ENCODE measurements at regions not wholly inside any gene's neighbourhood (a gene's known extent, or its start where the extent isn't known, plus 50 kb on each side); places are given as distances from the start of the nearest gene placed in this dataset.
"Not testable (repeated sequence)": the region's sequence is repeated elsewhere in the genome, so short reads cannot be mapped to it uniquely, and the experiment has no call there.

DNA sequence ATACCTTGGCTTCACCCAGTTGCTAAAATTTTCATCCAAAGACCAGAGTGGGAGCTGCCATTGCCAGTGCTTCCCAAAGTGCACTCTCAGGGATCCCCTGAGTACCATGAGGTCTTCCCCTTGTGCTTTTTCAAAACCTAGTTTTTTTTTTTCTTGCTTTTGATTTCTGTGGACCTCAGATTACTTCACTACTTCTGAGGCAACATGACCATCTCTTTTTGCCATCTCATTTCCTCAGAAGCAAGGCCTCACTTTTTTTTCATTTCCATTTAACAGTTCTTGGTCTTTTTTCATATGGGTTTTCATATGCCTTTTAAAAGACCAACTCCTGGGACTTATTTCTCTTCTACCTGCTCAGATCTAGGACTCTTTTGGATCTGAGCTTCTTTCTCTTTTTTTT is 64.1 kb upstream of the MMS22L start:
- Histone ChIP-seq H3K4me3 (ENCODE audit: low read length in 2 of 2) (no peak overlapping the region), H3K9ac (ENCODE audit: low read depth in 1 of 2, low read length in 2 of 2) (no peak overlapping the region), H3K27ac (ENCODE audit: low read depth in 2 of 2, low read length in 2 of 2) (no peak overlapping the region), H3K4me1 (ENCODE audit: control insufficient read depth in 2 of 2, insufficient read depth in 2 of 2, low read length in 2 of 2) (no peaks in the 10 kb centered on the region), H3K27me3 (ENCODE audit: control insufficient read depth in 2 of 2, insufficient read depth in 2 of 2, low read length in 2 of 2) (no peaks in the 10 kb centered on the region), H3K36me3 (ENCODE audit: control insufficient read depth in 2 of 2, insufficient read depth in 2 of 2, low read length in 2 of 2) (no peaks in the 10 kb centered on the region), H3K9me3 (ENCODE audit: control insufficient read depth in 2 of 2, low read length in 2 of 2) (no peaks in the 10 kb centered on the region)

DNA sequence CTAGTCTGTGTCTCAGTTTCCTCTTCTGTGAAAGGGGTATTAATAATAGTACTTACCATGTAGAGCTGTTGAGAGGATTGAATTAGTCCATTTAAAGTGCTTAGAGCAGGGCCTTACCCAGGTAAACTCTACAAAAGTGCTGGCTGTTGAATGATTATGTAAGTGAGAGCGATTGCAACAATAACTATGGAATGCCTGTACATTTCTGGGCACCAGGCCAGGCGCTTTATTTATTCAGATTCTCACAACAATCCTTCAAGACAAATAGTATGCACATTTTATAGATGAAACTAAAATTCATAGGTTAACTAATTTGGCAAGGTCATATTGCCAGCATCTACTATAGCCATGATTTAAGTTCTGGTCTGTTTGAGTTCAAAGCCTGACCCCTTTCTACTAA is 78.3 kb upstream of the MMS22L start:
- H3K4me1 ChIP-seq (ENCODE audit: control insufficient read depth in 2 of 2, insufficient read depth in 2 of 2, low read length in 2 of 2): no peaks in the 10 kb centered on the region
- H3K9ac ChIP-seq (ENCODE audit: low read depth in 1 of 2, low read length in 2 of 2): no peak overlapping the region
- no peak overlapping the region for H3K4me3 ChIP-seq (ENCODE audit: low read length in 2 of 2)

DNA sequence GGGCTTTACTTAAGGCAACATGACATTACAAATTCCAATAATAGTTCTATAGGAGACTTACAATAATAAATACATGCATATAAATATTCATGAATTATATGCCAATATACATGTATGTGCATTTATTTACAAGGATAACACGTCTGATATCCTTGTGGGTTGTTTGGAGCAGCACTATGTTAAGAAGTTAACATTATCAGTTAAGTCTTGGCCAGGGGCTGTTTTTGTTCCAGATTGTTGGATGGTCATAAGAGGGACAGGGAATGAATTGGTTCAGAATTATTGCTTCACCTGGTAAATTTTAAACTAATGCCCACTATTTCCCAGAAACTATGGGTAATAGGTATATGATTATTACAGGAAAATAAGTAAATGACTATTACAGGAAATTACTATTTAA is 81.3 kb upstream of the MMS22L start:
- Histone ChIP-seq H3K9ac (ENCODE audit: low read depth in 1 of 2, low read length in 2 of 2) (no peak overlapping the region), H3K27ac (ENCODE audit: low read depth in 2 of 2, low read length in 2 of 2) (no peak overlapping the region), H3K9me3 (ENCODE audit: control insufficient read depth in 2 of 2, low read length in 2 of 2) (no peaks in the 10 kb centered on the region), H3K4me3 (ENCODE audit: low read length in 2 of 2) (no peak overlapping the region), H3K36me3 (ENCODE audit: control insufficient read depth in 2 of 2, insufficient read depth in 2 of 2, low read length in 2 of 2) (no peaks in the 10 kb centered on the region), H3K27me3 (ENCODE audit: control insufficient read depth in 2 of 2, insufficient read depth in 2 of 2, low read length in 2 of 2) (no peaks in the 10 kb centered on the region), H3K4me1 (ENCODE audit: control insufficient read depth in 2 of 2, insufficient read depth in 2 of 2, low read length in 2 of 2) (no peaks in the 10 kb centered on the region)

More for the DNA sequence above, 78.3 kb upstream of the MMS22L start:
- H3K36me3 ChIP-seq (ENCODE audit: control insufficient read depth in 2 of 2, insufficient read depth in 2 of 2, low read length in 2 of 2): no peaks in the 10 kb centered on the region
- no peak overlapping the region for H3K27ac ChIP-seq (ENCODE audit: low read depth in 2 of 2, low read length in 2 of 2)
- H3K9me3 ChIP-seq (ENCODE audit: control insufficient read depth in 2 of 2, low read length in 2 of 2): no peaks in the 10 kb centered on the region
- H3K27me3 ChIP-seq (ENCODE audit: control insufficient read depth in 2 of 2, insufficient read depth in 2 of 2, low read length in 2 of 2): no peaks in the 10 kb centered on the region

DNA sequence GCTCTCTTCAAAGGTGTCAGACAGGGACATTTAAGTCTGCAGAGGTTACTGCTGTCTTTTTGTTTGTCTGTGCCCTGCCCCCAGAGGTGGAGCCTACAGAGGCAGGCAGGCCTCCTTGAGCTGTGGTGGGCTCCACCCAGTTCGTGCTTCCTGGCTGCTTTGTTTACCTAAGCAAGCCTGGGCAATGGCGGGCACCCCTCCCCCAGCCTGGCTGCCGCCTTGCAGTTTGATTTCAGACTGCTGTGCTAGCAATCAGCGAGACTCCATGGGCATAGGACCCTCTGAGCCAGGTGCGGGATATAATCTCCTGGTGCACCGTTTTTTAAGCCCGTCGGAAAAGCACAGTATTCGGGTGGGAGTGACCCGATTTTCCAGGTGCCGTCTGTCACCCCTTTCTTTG is 99.1 kb upstream of the MMS22L start:
- H3K9ac ChIP-seq (ENCODE audit: low read depth in 1 of 2, low read length in 2 of 2); H3K9me3 ChIP-seq (ENCODE audit: control insufficient read depth in 2 of 2, low read length in 2 of 2); H3K4me1 ChIP-seq (ENCODE audit: control insufficient read depth in 2 of 2, insufficient read depth in 2 of 2, low read length in 2 of 2); H3K27ac ChIP-seq (ENCODE audit: low read depth in 2 of 2, low read length in 2 of 2); H3K27me3 ChIP-seq (ENCODE audit: control insufficient read depth in 2 of 2, insufficient read depth in 2 of 2, low read length in 2 of 2); H3K4me3 ChIP-seq (ENCODE audit: low read length in 2 of 2); H3K36me3 ChIP-seq (ENCODE audit: control insufficient read depth in 2 of 2, insufficient read depth in 2 of 2, low read length in 2 of 2): not testable (repeated sequence)

DNA sequence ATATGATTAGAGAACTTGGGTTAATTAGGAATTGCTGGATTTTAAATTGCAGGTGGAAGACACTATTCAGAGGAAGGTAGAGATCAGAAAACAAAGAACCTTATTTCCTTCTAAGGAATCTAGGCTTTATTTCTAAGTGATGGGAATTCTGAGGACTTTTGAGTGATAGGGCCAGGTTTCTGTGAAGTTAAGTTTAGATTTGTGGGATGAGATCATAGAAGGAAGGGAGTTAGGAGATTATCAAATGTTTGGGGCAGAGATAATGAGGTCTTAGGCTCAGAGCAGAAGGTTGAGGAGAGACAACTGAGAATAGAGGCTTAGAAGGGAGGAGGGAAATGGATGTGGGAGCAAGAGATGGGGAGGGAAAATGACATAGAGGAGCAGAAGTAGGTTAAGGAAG is 109.7 kb upstream of the MMS22L start:
- Histone ChIP-seq H3K27me3 (ENCODE audit: control insufficient read depth in 2 of 2, insufficient read depth in 2 of 2, low read length in 2 of 2) (no peaks in the 10 kb centered on the region), H3K36me3 (ENCODE audit: control insufficient read depth in 2 of 2, insufficient read depth in 2 of 2, low read length in 2 of 2) (no peaks in the 10 kb centered on the region), H3K4me1 (ENCODE audit: control insufficient read depth in 2 of 2, insufficient read depth in 2 of 2, low read length in 2 of 2) (no peaks in the 10 kb centered on the region), H3K4me3 (ENCODE audit: low read length in 2 of 2) (no peak overlapping the region), H3K27ac (ENCODE audit: low read depth in 2 of 2, low read length in 2 of 2) (no peak overlapping the region), H3K9ac (ENCODE audit: low read depth in 1 of 2, low read length in 2 of 2) (no peak overlapping the region), H3K9me3 (ENCODE audit: control insufficient read depth in 2 of 2, low read length in 2 of 2) (no peaks in the 10 kb centered on the region)

DNA sequence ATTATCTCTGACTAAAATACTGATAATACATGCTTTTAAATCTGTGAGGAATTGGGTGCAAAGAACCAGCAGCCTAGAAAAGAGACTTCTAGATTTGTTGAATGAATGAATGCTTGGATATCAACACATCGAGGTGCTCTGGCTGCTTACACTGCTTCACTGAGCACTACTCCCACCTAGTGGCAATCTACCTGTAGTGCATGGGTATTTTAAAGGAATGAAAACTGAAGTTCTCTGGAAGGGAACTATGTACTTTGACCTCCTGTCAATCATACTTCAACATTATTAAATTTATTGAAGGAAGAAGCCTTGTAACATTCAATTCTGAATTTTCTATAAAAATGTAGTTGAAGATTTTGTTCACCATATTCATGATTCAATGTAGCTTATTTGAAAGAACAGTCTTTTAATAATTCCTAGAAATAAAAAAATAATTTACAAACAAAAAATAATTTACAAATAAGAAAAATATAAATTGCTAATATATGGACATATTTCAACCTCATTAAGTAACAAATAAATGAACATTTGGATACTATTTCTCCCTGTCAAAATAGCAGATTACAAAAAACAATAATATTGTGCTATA is 111.2 kb upstream of the MMS22L start:
- Histone ChIP-seq H3K27me3 (ENCODE audit: control insufficient read depth in 2 of 2, insufficient read depth in 2 of 2, low read length in 2 of 2) (no peaks in the 10 kb centered on the region), H3K9me3 (ENCODE audit: control insufficient read depth in 2 of 2, low read length in 2 of 2) (no peaks in the 10 kb centered on the region), H3K36me3 (ENCODE audit: control insufficient read depth in 2 of 2, insufficient read depth in 2 of 2, low read length in 2 of 2) (no peaks in the 10 kb centered on the region), H3K4me1 (ENCODE audit: control insufficient read depth in 2 of 2, insufficient read depth in 2 of 2, low read length in 2 of 2) (no peaks in the 10 kb centered on the region), H3K4me3 (ENCODE audit: low read length in 2 of 2) (no peak overlapping the region), H3K9ac (ENCODE audit: low read depth in 1 of 2, low read length in 2 of 2) (no peak overlapping the region), H3K27ac (ENCODE audit: low read depth in 2 of 2, low read length in 2 of 2) (no peak overlapping the region)

DNA sequence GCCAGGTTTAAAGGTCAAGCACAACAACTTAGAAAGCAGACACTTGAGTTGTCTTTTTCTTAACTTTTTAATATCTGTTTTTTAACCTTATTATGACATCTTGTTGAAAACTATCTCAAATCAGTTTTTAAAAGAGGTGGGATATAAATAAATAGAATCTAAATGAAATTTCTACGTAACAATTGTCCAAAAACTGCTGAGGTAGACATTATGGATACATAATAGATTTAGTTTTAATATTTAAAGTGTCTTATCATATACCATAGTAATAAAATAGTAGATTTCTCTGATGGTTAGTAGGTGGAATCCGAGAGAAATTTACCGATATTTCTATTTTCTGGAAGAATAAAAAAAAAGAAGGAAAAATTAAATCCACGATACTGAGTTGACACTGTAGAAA is 113.9 kb upstream of the MMS22L start:
- Histone ChIP-seq H3K27me3 (ENCODE audit: control insufficient read depth in 2 of 2, insufficient read depth in 2 of 2, low read length in 2 of 2) (no peaks in the 10 kb centered on the region), H3K4me3 (ENCODE audit: low read length in 2 of 2) (no peak overlapping the region), H3K9ac (ENCODE audit: low read depth in 1 of 2, low read length in 2 of 2) (no peak overlapping the region), H3K27ac (ENCODE audit: low read depth in 2 of 2, low read length in 2 of 2) (no peak overlapping the region), H3K4me1 (ENCODE audit: control insufficient read depth in 2 of 2, insufficient read depth in 2 of 2, low read length in 2 of 2) (no peaks in the 10 kb centered on the region), H3K36me3 (ENCODE audit: control insufficient read depth in 2 of 2, insufficient read depth in 2 of 2, low read length in 2 of 2) (no peaks in the 10 kb centered on the region), H3K9me3 (ENCODE audit: control insufficient read depth in 2 of 2, low read length in 2 of 2) (no peaks in the 10 kb centered on the region)

DNA sequence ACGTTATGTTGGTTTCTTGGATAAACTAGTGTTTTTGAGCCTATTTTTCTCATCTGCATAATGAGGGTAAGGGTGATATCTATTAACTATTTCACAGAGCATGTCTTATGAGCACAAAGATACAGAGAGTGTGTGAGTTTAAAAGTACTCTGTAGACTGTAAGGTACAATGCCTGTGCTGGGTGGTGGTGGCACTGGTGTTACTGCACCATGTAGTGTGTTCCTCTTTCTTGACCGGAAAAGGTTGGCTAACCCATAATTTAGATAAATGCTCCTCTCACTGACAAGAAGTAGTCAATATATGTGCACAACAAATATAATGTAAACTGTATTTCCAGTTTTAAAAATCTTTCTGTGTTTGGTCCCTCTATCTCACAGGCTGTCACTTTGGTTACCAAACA is 116.2 kb upstream of the MMS22L start:
- H3K4me3 ChIP-seq (ENCODE audit: low read length in 2 of 2): no peak overlapping the region
- no peaks in the 10 kb centered on the region for H3K4me1 ChIP-seq (ENCODE audit: control insufficient read depth in 2 of 2, insufficient read depth in 2 of 2, low read length in 2 of 2)
- H3K27me3 ChIP-seq (ENCODE audit: control insufficient read depth in 2 of 2, insufficient read depth in 2 of 2, low read length in 2 of 2): no peaks in the 10 kb centered on the region
- no peaks in the 10 kb centered on the region for H3K9me3 ChIP-seq (ENCODE audit: control insufficient read depth in 2 of 2, low read length in 2 of 2)
- H3K9ac ChIP-seq (ENCODE audit: low read depth in 1 of 2, low read length in 2 of 2): no peak overlapping the region
- H3K36me3 ChIP-seq (ENCODE audit: control insufficient read depth in 2 of 2, insufficient read depth in 2 of 2, low read length in 2 of 2): no peaks in the 10 kb centered on the region
- no peak overlapping the region for H3K27ac ChIP-seq (ENCODE audit: low read depth in 2 of 2, low read length in 2 of 2)

DNA sequence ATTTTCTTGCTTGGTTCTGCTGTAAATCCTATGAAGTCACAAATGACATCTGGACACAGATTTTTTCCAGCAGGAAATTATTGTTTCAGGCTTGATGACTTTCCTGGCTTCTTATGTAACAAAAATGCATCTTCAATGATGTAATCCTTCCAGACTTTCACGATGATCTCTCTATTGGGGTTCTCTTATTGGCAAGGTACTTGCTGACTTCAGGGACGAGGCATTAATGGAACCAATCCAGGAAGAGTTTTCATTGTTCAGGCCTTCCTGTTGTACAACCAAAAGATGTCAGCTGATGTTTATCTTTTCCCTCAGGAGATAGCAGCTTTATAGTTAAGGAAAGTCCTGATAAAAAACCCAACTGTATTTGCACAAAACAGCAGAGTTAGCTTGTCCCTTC is 118.5 kb upstream of the MMS22L start:
- Histone ChIP-seq H3K27ac (ENCODE audit: low read depth in 2 of 2, low read length in 2 of 2) (no peak overlapping the region), H3K4me3 (ENCODE audit: low read length in 2 of 2) (no peak overlapping the region), H3K27me3 (ENCODE audit: control insufficient read depth in 2 of 2, insufficient read depth in 2 of 2, low read length in 2 of 2) (no peaks in the 10 kb centered on the region), H3K9me3 (ENCODE audit: control insufficient read depth in 2 of 2, low read length in 2 of 2) (no peaks in the 10 kb centered on the region), H3K4me1 (ENCODE audit: control insufficient read depth in 2 of 2, insufficient read depth in 2 of 2, low read length in 2 of 2) (no peaks in the 10 kb centered on the region), H3K36me3 (ENCODE audit: control insufficient read depth in 2 of 2, insufficient read depth in 2 of 2, low read length in 2 of 2) (no peaks in the 10 kb centered on the region), H3K9ac (ENCODE audit: low read depth in 1 of 2, low read length in 2 of 2) (no peak overlapping the region)

DNA sequence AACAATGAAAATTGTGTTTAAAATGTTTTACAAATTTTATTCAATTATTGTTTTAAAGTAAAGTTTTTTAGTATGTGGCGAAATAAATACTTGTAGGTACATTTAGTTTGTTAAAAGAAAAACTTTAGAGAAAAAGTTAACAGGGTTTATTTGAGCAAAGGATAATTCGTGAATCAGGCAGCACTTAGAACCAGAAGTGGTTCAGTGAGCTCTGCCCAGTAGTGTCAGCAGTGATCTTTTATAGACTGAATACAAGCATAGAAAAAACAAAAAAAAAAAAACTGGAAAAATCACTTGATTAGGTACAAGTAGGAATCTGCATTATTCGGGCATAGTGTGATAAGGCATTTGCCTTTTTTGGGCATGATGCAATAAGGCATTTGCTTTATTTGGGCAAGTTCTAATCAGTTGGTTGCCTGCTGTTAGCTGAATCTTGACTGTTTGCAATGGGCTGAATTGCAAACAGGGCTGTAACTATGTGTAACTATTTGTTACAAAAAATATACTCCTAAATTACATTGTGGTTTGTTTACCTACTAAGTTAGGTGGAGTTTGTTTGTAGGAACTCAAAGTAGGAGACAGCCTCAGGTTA is 122.9 kb upstream of the MMS22L start:
- Histone ChIP-seq H3K4me1 (ENCODE audit: control insufficient read depth in 2 of 2, insufficient read depth in 2 of 2, low read length in 2 of 2) (no peaks in the 10 kb centered on the region), H3K4me3 (ENCODE audit: low read length in 2 of 2) (no peak overlapping the region), H3K27me3 (ENCODE audit: control insufficient read depth in 2 of 2, insufficient read depth in 2 of 2, low read length in 2 of 2) (no peaks in the 10 kb centered on the region), H3K9ac (ENCODE audit: low read depth in 1 of 2, low read length in 2 of 2) (no peak overlapping the region), H3K36me3 (ENCODE audit: control insufficient read depth in 2 of 2, insufficient read depth in 2 of 2, low read length in 2 of 2) (no peaks in the 10 kb centered on the region), H3K9me3 (ENCODE audit: control insufficient read depth in 2 of 2, low read length in 2 of 2) (no peaks in the 10 kb centered on the region), H3K27ac (ENCODE audit: low read depth in 2 of 2, low read length in 2 of 2) (no peak overlapping the region)

DNA sequence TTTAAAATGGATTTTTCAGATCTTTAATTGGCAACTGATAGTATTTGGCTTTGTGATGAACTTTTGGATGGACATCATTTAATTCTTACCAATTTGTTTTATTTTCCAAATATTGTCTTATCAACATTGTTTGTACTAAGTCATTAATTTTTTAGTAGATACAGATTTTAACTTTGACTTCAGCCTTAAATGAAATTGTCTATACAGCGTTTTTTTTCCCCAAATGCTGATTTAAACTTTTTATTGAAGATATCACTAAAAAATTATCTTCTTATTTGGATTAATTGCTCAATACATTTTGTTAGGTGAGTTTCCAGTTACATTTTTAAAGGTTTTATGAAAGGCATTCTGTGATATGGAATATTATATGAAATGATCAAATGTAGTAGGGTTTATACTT is 123.6 kb upstream of the MMS22L start:
- Histone ChIP-seq H3K4me3 (ENCODE audit: low read length in 2 of 2) (no peak overlapping the region), H3K27me3 (ENCODE audit: control insufficient read depth in 2 of 2, insufficient read depth in 2 of 2, low read length in 2 of 2) (no peaks in the 10 kb centered on the region), H3K9me3 (ENCODE audit: control insufficient read depth in 2 of 2, low read length in 2 of 2) (no peaks in the 10 kb centered on the region), H3K4me1 (ENCODE audit: control insufficient read depth in 2 of 2, insufficient read depth in 2 of 2, low read length in 2 of 2) (no peaks in the 10 kb centered on the region), H3K36me3 (ENCODE audit: control insufficient read depth in 2 of 2, insufficient read depth in 2 of 2, low read length in 2 of 2) (no peaks in the 10 kb centered on the region), H3K9ac (ENCODE audit: low read depth in 1 of 2, low read length in 2 of 2) (no peak overlapping the region), H3K27ac (ENCODE audit: low read depth in 2 of 2, low read length in 2 of 2) (no peak overlapping the region)

Measured in mucosa of rectum (tissue), 2 donors.